Neural progenitor cell (in vitro differentiated cells): ENCODE measurements at regions not wholly inside any gene's neighbourhood (a gene's known extent, or its start where the extent isn't known, plus 50 kb on each side); places are given as distances from the start of the nearest gene placed in this dataset.

Source experiments
- CTCF ChIP-seq: fragments of 200-600 bp; sonication (generic); IDR thresholded peaks from 2 replicates; pipeline ENCODE4 v1.5.1; 2017; ENCODE audit warnings: antibody characterized with exemption, mild to moderate bottlenecking
- EZH2 ChIP-seq: fragments of 200-600 bp; sonication (generic); IDR thresholded peaks from 2 replicates; pipeline ENCODE4 v1.6.1; 2017; ENCODE audit warnings: antibody characterized with exemption, mild to moderate bottlenecking, moderate library complexity
- EZH2phosphoT487 ChIP-seq: fragments of 200-600 bp; sonication (generic); IDR thresholded peaks from 2 replicates; pipeline ENCODE4 v1.6.1; 2017; ENCODE audit warnings: antibody characterized with exemption

- no peak for TF ChIP-seq CTCF
- TF ChIP-seq EZH2phosphoT487: no peak
- no peak for TF ChIP-seq EZH2
Observed at GRCh38 chr10:118181021-118181420, 134.3 kb upstream of the RAB11FIP2 start.
